Activated naive CD4-positive, alpha-beta T cell treated with Interleukin-2 at 50 U/mL for 16 hours (primary cell): ENCODE measurements at regions not wholly inside any gene's neighbourhood (a gene's known extent, or its start where the extent isn't known, plus 50 kb on each side); places are given as distances from the start of the nearest gene placed in this dataset.
"Not testable (repeated sequence)": the region's sequence is repeated elsewhere in the genome, so short reads cannot be mapped to it uniquely, and the experiment has no call there.

Source experiments
- DNase-seq: peaks from one replicate; pipeline ENCODE4 v3.0.0-alpha.2; 2020

DNA sequence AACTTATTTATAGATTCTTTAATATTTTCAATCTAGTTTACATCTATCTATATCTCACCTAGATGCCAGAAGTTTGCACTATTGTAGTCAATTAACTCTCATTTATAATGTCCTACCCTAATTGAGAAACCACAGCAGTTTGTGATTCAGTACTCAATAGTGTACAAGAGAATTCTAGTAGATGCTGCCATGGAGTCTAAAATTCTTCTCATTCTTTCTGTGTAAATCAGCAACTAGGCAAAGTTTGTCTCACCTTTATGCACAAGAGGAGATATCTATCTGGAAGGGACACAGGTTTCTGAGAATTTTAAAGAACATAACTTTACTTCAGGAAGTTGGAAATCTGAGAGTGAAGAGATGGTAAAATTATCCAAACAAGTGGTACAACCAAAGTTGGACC lies 173.0 kb upstream of the FBXL7 start:
- no peak for DNase-seq

DNA sequence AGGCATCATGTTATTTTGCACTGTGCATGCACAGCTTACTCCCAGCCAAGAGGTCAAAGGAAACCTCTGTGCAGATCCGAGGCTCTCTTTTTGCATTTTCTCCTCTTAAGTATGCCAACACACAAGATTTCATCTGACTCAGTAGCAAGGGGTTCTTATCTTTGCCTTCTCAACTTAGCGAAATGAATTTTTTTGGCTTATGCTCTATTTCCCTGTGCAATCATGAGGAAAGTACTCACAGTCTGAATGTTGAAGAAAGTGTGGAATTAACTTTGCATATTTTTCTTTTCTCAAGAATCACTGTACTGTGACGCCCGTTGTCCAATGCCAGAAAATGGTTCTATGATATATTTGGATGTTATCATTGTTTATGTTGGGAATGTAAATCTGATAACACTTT lies 173.5 kb upstream of the FBXL7 start:
- DNase-seq, result no peak

DNA sequence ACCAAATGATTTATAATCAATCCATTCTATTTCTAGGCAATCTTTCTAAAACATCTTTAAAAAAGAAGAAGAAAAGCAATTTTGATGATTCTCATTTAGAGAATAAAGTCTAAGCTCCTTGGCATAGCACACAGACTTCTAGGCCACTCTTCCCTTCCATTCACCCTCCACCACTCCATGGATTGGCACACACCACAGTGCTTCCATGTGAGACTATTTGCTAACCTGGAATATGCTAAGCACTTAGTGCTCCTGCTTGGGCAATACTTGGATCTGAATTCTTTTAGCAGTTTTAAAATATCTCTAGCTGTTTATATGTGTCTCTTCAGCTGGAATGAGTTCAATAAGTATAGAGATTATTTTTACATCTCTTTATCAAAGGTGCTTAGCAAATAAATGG lies 177.6 kb upstream of the FBXL7 start:
- no peak for DNase-seq

DNA sequence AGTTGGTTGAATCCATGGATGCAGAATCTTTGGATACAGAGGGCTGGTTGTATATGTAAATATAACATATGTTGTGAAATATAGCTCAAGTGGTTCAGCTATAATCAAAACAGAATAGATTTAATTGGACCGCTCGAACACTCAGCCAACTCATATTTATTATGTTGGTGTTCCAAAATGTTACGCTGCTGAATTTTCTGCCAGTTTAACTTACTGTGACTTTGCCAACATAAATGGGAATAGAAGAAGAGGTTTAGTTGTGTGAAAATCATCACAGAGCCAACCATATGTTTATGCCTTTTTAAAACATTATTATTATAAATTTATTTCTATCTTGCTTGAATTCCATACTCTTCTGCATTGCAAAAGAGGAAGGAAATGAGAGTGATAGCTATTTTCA lies 178.2 kb upstream of the FBXL7 start:
- DNase-seq, result no peak

DNA sequence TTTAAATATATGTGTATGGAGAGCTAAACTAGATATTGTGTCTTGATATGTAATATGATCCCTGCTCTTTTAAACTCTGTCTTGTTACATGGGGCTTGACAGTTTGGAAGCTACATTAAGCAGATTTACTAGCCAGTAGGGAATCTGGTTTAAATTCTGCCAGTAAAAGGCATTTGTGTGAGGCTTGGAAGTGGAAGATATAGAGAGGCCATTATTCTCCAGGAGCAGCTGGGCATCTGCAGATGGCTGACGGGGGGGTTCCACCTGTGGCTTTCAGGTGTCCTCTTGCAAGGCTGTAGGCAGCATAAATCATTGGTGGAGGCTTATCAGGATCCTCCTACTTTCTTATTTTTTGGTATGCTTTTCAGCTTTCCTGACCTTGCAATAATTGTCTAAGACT lies 179.1 kb upstream of the FBXL7 start:
- no peak for DNase-seq

- no peak for DNase-seq
Measured at GRCh38 chr5:15304914-15305834, 194.8 kb upstream of the FBXL7 start.

DNA sequence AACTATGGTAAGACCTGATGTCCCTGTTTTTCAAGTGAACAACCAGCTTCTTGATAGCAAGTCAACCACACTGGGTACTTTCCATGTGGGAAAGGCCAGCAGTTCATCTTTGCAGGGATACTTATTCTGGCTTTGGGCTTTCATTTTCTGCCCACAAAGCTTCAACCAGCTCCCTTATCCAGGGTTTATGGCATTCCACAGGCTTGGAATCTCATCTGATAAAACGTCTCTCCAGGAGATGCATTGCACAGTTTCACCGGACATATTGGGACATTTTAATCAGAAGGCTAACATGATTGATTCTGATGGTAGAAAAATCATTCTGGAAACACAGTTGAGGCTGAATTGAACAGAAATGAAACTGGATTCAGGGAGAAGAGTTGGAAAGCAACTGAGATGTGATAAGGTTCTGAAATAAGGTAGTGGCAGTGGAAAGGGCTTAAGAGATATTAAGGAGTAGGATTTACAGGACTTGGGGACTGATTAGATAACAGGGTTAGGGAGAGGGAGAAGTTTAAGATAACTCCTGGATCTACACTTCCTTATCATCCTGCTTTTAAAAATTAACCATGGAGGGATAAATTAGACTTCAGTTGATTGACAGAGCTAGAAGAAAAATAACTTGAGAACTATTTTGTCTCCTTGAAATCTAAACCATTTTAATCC lies 195.8 kb upstream of the FBXL7 start:
- no peak for DNase-seq

DNA sequence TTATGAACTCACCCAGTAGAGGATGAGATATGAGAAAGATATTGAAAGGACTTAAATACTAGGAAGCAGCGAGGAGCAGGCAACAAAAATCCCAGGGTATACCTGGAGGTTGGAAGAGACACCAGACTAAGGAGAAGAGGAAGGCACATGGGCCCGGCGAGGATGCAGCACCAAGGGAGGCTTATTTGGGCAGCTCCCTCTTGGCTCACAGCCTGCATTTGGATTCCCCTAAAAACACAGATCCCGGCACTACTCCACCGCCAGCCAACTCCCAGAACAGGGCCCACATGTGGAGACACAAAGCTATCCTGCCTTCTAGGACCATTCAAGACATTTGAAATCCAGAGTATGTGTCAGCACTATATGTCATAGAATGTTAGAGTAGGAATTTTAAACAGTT lies 199.8 kb upstream of the FBXL7 start:
- no peak for DNase-seq

DNA sequence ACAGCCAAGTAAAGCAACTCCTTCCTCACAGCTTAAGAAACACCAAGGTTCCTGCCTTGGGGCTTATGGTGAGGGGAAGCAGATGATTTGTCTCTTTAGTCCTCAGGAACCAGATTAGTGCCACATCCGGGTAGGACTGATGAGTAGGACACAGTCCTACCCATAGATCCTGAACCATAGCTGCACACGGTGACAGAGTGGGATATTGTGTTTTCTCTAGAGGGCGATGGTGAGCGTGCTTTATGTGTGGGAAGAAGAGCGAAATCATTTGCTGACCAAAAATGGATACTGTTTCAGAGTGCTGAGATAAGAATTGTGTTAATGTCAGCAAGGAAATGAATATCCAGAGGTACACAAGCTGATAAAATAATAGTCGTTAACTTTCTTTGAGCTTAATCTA lies 209.0 kb upstream of the FBXL7 start:
- DNase-seq, result no peak

DNA sequence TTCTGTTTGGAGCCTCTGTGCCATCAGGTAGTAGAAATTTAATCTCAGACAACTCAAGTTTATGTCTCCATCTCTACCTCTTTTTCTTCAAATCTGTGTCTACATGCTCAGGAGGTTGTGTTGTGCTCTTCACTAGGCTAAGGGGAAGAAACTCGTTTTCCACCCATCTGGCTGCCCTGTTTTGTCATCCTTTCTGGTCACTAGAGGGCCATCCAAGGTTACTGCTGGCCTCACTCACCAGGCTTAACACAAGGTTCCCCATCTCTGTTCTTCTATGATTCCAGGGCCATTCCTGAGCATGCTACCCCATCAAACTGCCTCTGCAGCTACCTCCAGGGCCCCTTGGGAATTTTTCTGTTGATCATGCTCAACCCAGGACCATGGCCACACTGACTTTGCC lies 213.3 kb upstream of the FBXL7 start:
- no peak for DNase-seq

- no peak for DNase-seq
Measured at GRCh38 chr5:15285901-15286583, 213.9 kb upstream of the FBXL7 start.

DNA sequence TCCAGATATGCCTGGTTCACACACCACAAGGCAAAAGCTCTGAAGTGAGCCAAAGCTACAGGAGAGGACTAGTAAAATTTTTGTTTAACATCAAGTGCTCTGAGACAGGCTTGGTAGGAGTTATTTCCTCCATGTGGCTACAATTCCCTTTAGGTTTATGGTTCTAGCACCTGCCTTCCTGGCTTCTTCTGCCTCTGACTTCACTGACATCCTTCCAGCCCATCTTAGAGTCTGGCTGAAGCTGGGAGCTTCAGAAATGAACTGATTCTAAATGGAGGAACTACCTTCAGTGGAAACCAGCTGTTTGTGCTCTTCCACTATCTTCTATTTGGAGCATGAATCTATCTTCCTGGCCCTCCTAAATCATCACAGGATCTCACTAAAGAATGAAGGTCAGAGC lies 215.3 kb upstream of the FBXL7 start:
- no peak for DNase-seq

DNA sequence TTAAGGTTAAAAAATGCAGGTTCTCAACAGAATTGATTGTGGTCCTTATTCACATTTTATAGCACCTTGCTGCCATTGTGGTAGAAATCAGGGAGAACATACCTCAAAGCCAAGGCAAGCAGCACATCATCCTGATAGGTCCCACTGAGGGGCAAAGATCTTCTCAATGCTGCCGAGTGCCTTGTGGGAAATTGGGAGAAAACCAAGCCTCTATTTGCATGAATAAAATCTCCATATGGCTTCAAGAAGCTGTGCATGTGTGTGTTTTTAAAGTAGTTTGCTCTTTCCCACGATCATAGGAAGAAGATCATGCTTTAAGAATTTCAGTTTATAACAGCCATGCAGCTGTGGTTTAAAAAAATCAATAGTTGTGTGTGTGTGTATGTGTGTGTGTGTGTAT lies 216.9 kb upstream of the FBXL7 start:
- DNase-seq, result no peak

- no peak for DNase-seq
Measured at GRCh38 chr5:15282611-15283010, 217.4 kb upstream of the FBXL7 start.

- DNase-seq, result not testable (repeated sequence)
Measured at GRCh38 chr5:15271596-15271995, 228.4 kb upstream of the FBXL7 start.

GRCh38 chr5:15267966-15268365 lies 232.0 kb upstream of the FBXL7 start:
- DNase-seq, result no peak

DNA sequence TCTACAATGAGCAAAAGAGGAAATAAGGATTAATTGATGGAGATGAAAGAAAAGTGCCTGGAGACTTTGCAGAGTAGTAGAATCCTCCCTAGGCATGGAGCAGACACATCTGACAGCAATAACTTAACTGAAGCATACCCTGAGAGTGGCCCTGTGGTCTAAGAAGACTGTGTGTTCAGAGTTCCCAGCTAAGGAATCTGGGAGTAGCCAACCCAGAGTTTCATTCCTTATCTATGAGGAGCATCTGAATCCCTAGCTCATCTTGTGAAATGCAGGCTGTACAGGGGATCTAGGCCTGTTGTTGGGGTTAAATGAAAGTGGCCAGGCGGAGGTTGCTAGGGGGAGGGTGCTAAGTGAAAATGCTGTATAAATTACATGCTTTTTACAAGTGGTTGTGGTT lies 233.1 kb upstream of the FBXL7 start:
- no peak for DNase-seq

GRCh38 chr5:15266229-15266628 lies 233.8 kb upstream of the FBXL7 start:
- DNase-seq, result no peak

GRCh38 chr5:15263942-15264341 lies 236.0 kb upstream of the FBXL7 start:
- no peak for DNase-seq

DNA sequence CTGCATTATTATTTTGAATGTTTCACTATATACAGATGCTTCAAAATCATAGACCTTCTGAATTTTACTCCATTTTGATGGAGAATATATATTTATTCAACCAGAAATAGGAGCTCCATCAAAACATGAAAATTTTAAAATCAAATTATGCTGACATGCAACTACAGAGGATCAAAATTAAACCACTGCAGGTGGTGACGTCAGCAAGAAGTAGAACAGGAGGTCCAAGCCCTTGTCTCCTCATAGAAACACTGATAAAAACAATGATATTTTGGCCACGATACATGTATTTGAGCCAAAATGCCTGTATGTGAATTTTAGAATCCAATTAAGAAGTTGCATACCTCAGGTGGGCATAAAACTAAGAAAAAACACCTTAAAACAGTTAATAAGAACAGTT lies 236.6 kb upstream of the FBXL7 start:
- DNase-seq, result no peak

GRCh38 chr5:15261269-15261995 lies 238.5 kb upstream of the FBXL7 start:
- no peak for DNase-seq

DNA sequence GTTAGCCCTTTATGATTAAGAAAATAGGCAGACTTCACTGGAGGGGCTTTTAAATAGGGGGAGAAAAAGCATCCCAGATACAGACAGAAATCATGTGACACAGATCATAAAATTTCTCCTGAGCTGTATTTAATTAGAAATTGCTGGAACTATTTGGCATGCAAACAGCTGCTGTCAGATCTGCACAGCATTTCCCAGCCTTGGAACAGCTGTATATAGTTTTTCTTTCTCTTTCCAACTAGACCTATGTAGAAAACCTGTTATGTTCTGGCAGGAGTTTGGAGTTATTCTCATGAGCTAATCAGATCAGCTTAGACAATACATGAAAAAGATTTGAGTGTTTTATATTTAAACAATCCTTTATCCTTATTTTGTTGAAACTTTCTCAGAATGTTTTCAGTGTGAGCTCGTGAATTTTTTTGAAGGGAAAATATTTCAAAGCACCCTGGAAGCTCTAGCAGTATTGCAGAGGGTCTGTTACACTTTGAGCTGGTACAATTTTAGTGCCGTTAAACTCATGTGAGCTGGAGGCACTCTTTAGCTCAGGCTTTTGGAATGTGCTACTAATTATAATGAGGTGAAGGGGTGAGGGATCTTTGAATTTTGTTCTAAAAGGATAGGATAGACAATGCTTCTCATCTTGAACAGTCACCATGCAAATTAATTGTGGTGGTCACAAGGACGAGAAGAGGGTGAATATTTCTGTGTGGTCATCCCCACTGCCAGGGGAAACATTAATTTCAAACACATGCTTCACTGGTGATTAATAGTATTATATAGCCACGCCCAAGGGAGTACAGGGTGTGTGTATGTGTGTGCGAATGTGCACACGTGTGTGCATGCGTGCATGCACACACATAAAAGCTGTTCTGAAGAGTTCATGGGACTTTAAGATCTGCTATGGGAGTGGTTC lies 239.4 kb upstream of the FBXL7 start:
- DNase-seq, result no peak
